Keratinocyte (primary cell): ENCODE measurements at regions not wholly inside any gene's neighbourhood (a gene's known extent, or its start where the extent isn't known, plus 50 kb on each side); places are given as distances from the start of the nearest gene placed in this dataset.

Experiments used
- CTCF ChIP-seq, 3 experiments: IDR thresholded peaks in 1 of 3; conservative IDR thresholded peaks in 1 of 3; optimal IDR thresholded peaks in 1 of 3; 2 replicates in 2 of 3; 3 replicates in 1 of 3; pipeline versions ENCODE3 to v1.5.1; 2011; ENCODE audit warnings: low read length in 3 of 3, mild to moderate bottlenecking in 3 of 3, moderate library complexity in 2 of 3, control low read depth in 1 of 3, inconsistent platforms in 1 of 3; ENCODE audit not compliant: insufficient read depth in 2 of 3; ENCODE audit errors: extremely low read depth in 1 of 3
- EZH2 ChIP-seq: IDR thresholded peaks from one replicate; pipeline ENCODE4 v1.6.1; 2012; ENCODE audit warnings: inconsistent platforms, mild to moderate bottlenecking, low read length, moderate library complexity

- TF ChIP-seq CTCF (optimal IDR thresholded peaks at IDR 0.05 in 1 of 3, IDR thresholded peaks at IDR 0.05 in 1 of 3, conservative IDR thresholded peaks at IDR 0.05 in 1 of 3; ENCODE audit: extremely low read depth in 1 of 3, insufficient read depth in 2 of 3, low read length in 3 of 3) (no peak), EZH2 (no peak)
Observed at GRCh38 chr2:15791294-15791693, 149.1 kb upstream of the MYCN start.
